H1 (cell line): ENCODE measurements at regions not wholly inside any gene's neighbourhood (a gene's known extent, or its start where the extent isn't known, plus 50 kb on each side); places are given as distances from the start of the nearest gene placed in this dataset.

Source experiments
- CTCF ChIA-PET: fragments of 300-600 bp; sonication (Branson Sonifier 250); formaldehyde crosslinking; loops from one replicate; lab custom pipeline; 2021; ENCODE audit not compliant: partially characterized antibody; lab: Charles Lee
- POLR2A ChIA-PET: fragments of 300-600 bp; sonication (Branson Sonifier 250); formaldehyde crosslinking; loops from one replicate; lab custom pipeline; 2021; ENCODE audit warnings: inconsistent platforms; ENCODE audit not compliant: partially characterized antibody; lab: Charles Lee
- DNase-seq, 2 experiments: peaks; one replicate each; pipeline versions ENCODE4 v3.0.0 to v3.0.0-alpha.2; 2010 to 2022; ENCODE audit warnings: low spot score in 2 of 2, low read depth in 1 of 2, mixed read lengths in 1 of 2
- FAIRE-seq: peaks from 2 replicates; lab custom pipeline; 2011; peaks lifted over from hg19 to GRCh38; lab: Jason Lieb, UNC
- H2AFZ ChIP-seq: 2 replicates; pipeline ENCODE4 v1.8.1; 2012; ENCODE audit warnings: low read length, inconsistent platforms
- H2AK5ac ChIP-seq: 2 replicates; pipeline ENCODE4 v1.6.1; 2013; ENCODE audit warnings: low read depth, low read length
- H2BK120ac ChIP-seq: replicated peaks from 2 replicates; pipeline ENCODE3; 2013; ENCODE audit warnings: low read depth, low read length, inconsistent platforms
- H2BK12ac ChIP-seq: 2 replicates; pipeline ENCODE4 v1.6.1; 2013; ENCODE audit warnings: low read depth, low read length
- H2BK15ac ChIP-seq: 2 replicates; pipeline ENCODE4 v1.6.1; 2013; ENCODE audit warnings: low read length
- H2BK20ac ChIP-seq: 2 replicates; pipeline ENCODE4 v1.6.1; 2013; ENCODE audit warnings: low read length
- H2BK5ac ChIP-seq: 2 replicates; pipeline ENCODE4 v1.6.1; 2013; ENCODE audit warnings: low read depth, low read length
- H3K14ac ChIP-seq: 2 replicates; pipeline ENCODE4 v1.6.1; 2013; ENCODE audit warnings: inconsistent platforms; ENCODE audit not compliant: insufficient read length
- H3K18ac ChIP-seq: 2 replicates; pipeline ENCODE4 v1.6.1; 2013; ENCODE audit warnings: low read length; ENCODE audit errors: extremely low read depth
- H3K23ac ChIP-seq: 2 replicates; pipeline ENCODE4 v1.6.1; 2013; ENCODE audit warnings: inconsistent platforms; ENCODE audit not compliant: insufficient read length
- H3K23me2 ChIP-seq: 2 replicates; pipeline ENCODE4 v1.6.1; 2013; ENCODE audit warnings: low read depth, low read length
- H3K27ac ChIP-seq: 2 replicates; pipeline ENCODE4 v1.6.1; 2011; ENCODE audit warnings: low read depth, low read length, inconsistent platforms
- H3K27me3 ChIP-seq, 4 experiments: replicated peaks in 1 of 4; 1 replicate in 1 of 4; 2 replicates in 3 of 4; pipeline versions ENCODE4 v1.6.1 to v1.8.1; 2011 to 2013; ENCODE audit warnings: low read length in 3 of 4, mild to moderate bottlenecking in 3 of 4, inconsistent platforms in 2 of 4, mixed read lengths in 2 of 4, moderate library complexity in 1 of 4; ENCODE audit not compliant: control insufficient read depth in 3 of 4, insufficient read depth in 3 of 4; ENCODE audit errors: extremely low read depth in 1 of 4
- H3K36me3 ChIP-seq, 4 experiments: 2 replicates each; pipeline versions ENCODE4 v1.6.1 to v1.8.1; 2011 to 2013; ENCODE audit warnings: mild to moderate bottlenecking in 4 of 4, low read length in 3 of 4, moderate library complexity in 2 of 4, control low read depth in 1 of 4, inconsistent platforms in 1 of 4; ENCODE audit not compliant: insufficient read depth in 4 of 4, control insufficient read depth in 2 of 4
- H3K4ac ChIP-seq: replicated peaks from 2 replicates; pipeline ENCODE3; 2013; ENCODE audit warnings: low read length, low read depth, mixed read lengths, inconsistent platforms; ENCODE audit not compliant: insufficient read length
- H3K4me1 ChIP-seq, 4 experiments: replicated peaks in 1 of 4; 1 replicate in 1 of 4; 2 replicates in 3 of 4; pipeline versions ENCODE4 v1.6.1 to v1.8.1; 2011 to 2013; ENCODE audit warnings: low read length in 3 of 4, inconsistent platforms in 2 of 4, mixed read lengths in 1 of 4; ENCODE audit not compliant: insufficient read depth in 4 of 4, control insufficient read depth in 3 of 4
- H3K4me2 ChIP-seq, 2 experiments: 2 replicates each; pipeline versions ENCODE4 v1.6.1 to v1.8.1; 2011 to 2013; ENCODE audit warnings: low read depth in 2 of 2, low read length in 2 of 2, control low read depth in 1 of 2, inconsistent platforms in 1 of 2, mild to moderate bottlenecking in 1 of 2; ENCODE audit not compliant: insufficient read depth in 1 of 2
- H3K4me3 ChIP-seq, 4 experiments: fragments of 200-600, 300-600 bp in 1 of 4; sonication (generic), shearing (Covaris generic), sonication (Bioruptor Twin) in 1 of 4; 2 replicates each; pipeline versions ENCODE4 v1.5.1 to v1.8.1; 2011 to 2016; ENCODE audit warnings: low read length in 4 of 4, low read depth in 3 of 4, control low read depth in 2 of 4, inconsistent platforms in 2 of 4, mild to moderate bottlenecking in 2 of 4, mixed read lengths in 1 of 4, moderate library complexity in 1 of 4; ENCODE audit not compliant: insufficient read depth in 2 of 4; ENCODE audit errors: extremely low read depth in 1 of 4
- H3K56ac ChIP-seq: replicated peaks from 2 replicates; pipeline ENCODE3; 2013; ENCODE audit warnings: low read depth, mild to moderate bottlenecking, mixed read lengths, low read length, inconsistent platforms; ENCODE audit not compliant: insufficient read length
- H3K79me1 ChIP-seq: 2 replicates; pipeline ENCODE4 v1.6.1; 2013; ENCODE audit warnings: low read depth, low read length, control low read depth
- H3K79me2 ChIP-seq, 2 experiments: 2 replicates each; pipeline versions ENCODE4 v1.6.1 to v1.8.1; 2012 to 2013; ENCODE audit warnings: low read length in 2 of 2, mild to moderate bottlenecking in 2 of 2, inconsistent platforms in 1 of 2; ENCODE audit not compliant: insufficient read depth in 2 of 2, control insufficient read depth in 1 of 2
- H3K9ac ChIP-seq, 4 experiments: replicated peaks in 1 of 4; 1 replicate in 1 of 4; 2 replicates in 3 of 4; pipeline versions ENCODE4 v1.6.1 to v1.8.1; 2011 to 2013; ENCODE audit warnings: low read depth in 3 of 4, low read length in 3 of 4, control low read depth in 2 of 4, mild to moderate bottlenecking in 2 of 4, moderate library complexity in 2 of 4, inconsistent platforms in 1 of 4; ENCODE audit errors: extremely low read depth in 1 of 4
- H3K9me3 ChIP-seq, 2 experiments: 2 replicates each; pipeline versions ENCODE4 v1.6.1 to v1.8.1; 2012 to 2013; ENCODE audit warnings: mild to moderate bottlenecking in 2 of 2, moderate library complexity in 2 of 2, control low read depth in 1 of 2, inconsistent platforms in 1 of 2, low read depth in 1 of 2, low read length in 1 of 2, mixed read lengths in 1 of 2; ENCODE audit not compliant: insufficient read depth in 2 of 2
- H4K20me1 ChIP-seq, 2 experiments: replicated peaks in 1 of 2; 2 replicates each; pipeline versions ENCODE3 to v1.8.1; 2011 to 2013; ENCODE audit warnings: inconsistent platforms in 2 of 2, low read length in 2 of 2, mild to moderate bottlenecking in 1 of 2; ENCODE audit not compliant: insufficient read depth in 2 of 2, control insufficient read depth in 1 of 2
- H4K5ac ChIP-seq: 2 replicates; pipeline ENCODE4 v1.6.1; 2013; ENCODE audit warnings: low read length, low read depth, mixed read lengths, inconsistent platforms; ENCODE audit not compliant: insufficient read length
- H4K8ac ChIP-seq: 2 replicates; pipeline ENCODE4 v1.8.0; 2013; ENCODE audit warnings: mild to moderate bottlenecking, moderate library complexity, low read length, inconsistent platforms; ENCODE audit not compliant: insufficient read depth; ENCODE audit errors: extremely low read depth
- H4K91ac ChIP-seq: replicated peaks from 2 replicates; pipeline ENCODE3; 2013; ENCODE audit warnings: low read length, mixed read lengths, inconsistent platforms; ENCODE audit not compliant: insufficient read length
- TAF1 ChIP-seq: IDR thresholded peaks from 2 replicates; pipeline ENCODE4 v1.6.1; 2011; ENCODE audit warnings: mild to moderate bottlenecking, low read depth, low read length
- ZNF274 ChIP-seq: IDR thresholded peaks from 2 replicates; pipeline ENCODE4 v1.7.0; 2012; ENCODE audit warnings: low read length, borderline replicate concordance; ENCODE audit errors: extremely low read depth
- WGBS, 2 experiments: shearing (Covaris generic) in 1 of 2; methylation state at CpG; one replicate each; pipeline versions ENCODE4 v1.1.6 to v1.1.7; 2013 to 2015; ENCODE audit warnings: low lambda C conversion rate in 2 of 2, mixed read lengths in 2 of 2, inconsistent platforms in 1 of 2, low coverage in 1 of 2, missing lambda C conversion rate in 1 of 2; ENCODE audit not compliant: insufficient replicate concordance in 2 of 2, insufficient coverage in 1 of 2, insufficient read length in 1 of 2; ENCODE audit errors: extremely low coverage in 1 of 2, missing lambda C conversion rate in 1 of 2; 5-methylcytosine and 5-hydroxymethylcytosine counted together
- TF ChIP-seq, protein P1 (sequence below), 3 experiments: IDR thresholded peaks; 1 replicate in 2 of 3; 2 replicates in 1 of 3; pipeline versions ENCODE4 v1.5.1 to v1.6.1; 2011; ENCODE audit warnings: low read length in 3 of 3, mild to moderate bottlenecking in 3 of 3, inconsistent platforms in 2 of 3, low read depth in 1 of 3, moderate library complexity in 1 of 3; ENCODE audit not compliant: insufficient read depth in 1 of 3; ENCODE audit errors: control extremely low read depth in 1 of 3

DNA sequence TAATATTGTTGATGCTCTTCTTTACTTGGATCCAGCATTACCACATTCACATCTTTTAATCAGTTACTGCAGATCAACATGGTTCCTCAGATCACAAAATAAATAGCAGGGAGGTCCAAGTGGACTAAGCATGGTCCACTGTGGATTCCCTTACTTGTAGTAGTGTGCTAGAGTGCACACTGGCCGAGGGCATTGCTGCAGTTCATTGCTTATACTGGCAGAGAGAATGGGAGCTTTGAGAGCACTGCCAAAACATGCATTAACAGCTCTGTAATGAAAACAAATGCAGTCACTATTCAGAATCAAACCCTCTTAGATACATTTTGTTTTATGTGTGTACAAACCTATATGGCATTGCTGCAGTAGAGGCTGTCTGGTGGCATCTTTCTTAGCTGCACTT, 471.5 kb downstream of the CD109 start:
- H4K20me1 ChIP-seq = no peaks in the 10 kb centered on the region
- no peaks in the 10 kb centered on the region for H3K27me3 ChIP-seq
- H3K4me2 ChIP-seq = no peak overlapping the region
- no peak overlapping the region for H2BK120ac ChIP-seq
- H3K4me3 ChIP-seq = no peak overlapping the region
- H3K56ac ChIP-seq = no peak overlapping the region
- FAIRE-seq (no peak), DNase-seq (no peak)
- H3K9ac ChIP-seq = no peak overlapping the region
- no peaks in the 10 kb centered on the region for H3K4me1 ChIP-seq
- H4K8ac ChIP-seq = no peak overlapping the region
- H3K27ac ChIP-seq = no peak overlapping the region
- no peak overlapping the region for H3K18ac ChIP-seq
- no peak for TF ChIP-seq TAF1
- TF ChIP-seq, protein P1, sequence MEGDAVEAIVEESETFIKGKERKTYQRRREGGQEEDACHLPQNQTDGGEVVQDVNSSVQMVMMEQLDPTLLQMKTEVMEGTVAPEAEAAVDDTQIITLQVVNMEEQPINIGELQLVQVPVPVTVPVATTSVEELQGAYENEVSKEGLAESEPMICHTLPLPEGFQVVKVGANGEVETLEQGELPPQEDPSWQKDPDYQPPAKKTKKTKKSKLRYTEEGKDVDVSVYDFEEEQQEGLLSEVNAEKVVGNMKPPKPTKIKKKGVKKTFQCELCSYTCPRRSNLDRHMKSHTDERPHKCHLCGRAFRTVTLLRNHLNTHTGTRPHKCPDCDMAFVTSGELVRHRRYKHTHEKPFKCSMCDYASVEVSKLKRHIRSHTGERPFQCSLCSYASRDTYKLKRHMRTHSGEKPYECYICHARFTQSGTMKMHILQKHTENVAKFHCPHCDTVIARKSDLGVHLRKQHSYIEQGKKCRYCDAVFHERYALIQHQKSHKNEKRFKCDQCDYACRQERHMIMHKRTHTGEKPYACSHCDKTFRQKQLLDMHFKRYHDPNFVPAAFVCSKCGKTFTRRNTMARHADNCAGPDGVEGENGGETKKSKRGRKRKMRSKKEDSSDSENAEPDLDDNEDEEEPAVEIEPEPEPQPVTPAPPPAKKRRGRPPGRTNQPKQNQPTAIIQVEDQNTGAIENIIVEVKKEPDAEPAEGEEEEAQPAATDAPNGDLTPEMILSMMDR (IDR thresholded peaks at IDR 0.05; ENCODE audit: control extremely low read depth in 1 of 3, insufficient read depth in 1 of 3, low read depth in 1 of 3, low read length in 3 of 3) = no peak
- TF ChIP-seq ZNF274 = no peak
- H3K23ac ChIP-seq = no peak overlapping the region
- H2BK12ac ChIP-seq = no peak overlapping the region
- H3K23me2 ChIP-seq = no peaks in the 10 kb centered on the region
- H3K79me1 ChIP-seq = no peaks in the 10 kb centered on the region
- H3K14ac ChIP-seq = no peak overlapping the region
- H4K91ac ChIP-seq = no peak overlapping the region
- no peak overlapping the region for H2BK20ac ChIP-seq
- H2AK5ac ChIP-seq = no peak overlapping the region
- H4K5ac ChIP-seq = no peak overlapping the region
- H3K79me2 ChIP-seq = no peaks in the 10 kb centered on the region
- H2AFZ ChIP-seq = no peak overlapping the region
- H3K36me3 ChIP-seq = no peaks in the 10 kb centered on the region
- no peak overlapping the region for H3K4ac ChIP-seq
- CTCF ChIA-PET = interaction anchor here (1.2 to 1.3 kb wide), 2 partner anchors 16 to 77 kb away, joined by 3 read pairs; no protein-coding TSS in a partner anchor
- no peak overlapping the region for H2BK15ac ChIP-seq
- H2BK5ac ChIP-seq = no peak overlapping the region
- H3K9me3 ChIP-seq = no peaks in the 10 kb centered on the region
- 68% methylated on average over 1 of the region's 1 CpG; no CpG with 5 or more reads in 1 of the 2 experiments for WGBS, 2 experiments
- POLR2A ChIA-PET = no interaction called here
